WTC11 (cell line): ENCODE measurements at regions not wholly inside any gene's neighbourhood (a gene's known extent, or its start where the extent isn't known, plus 50 kb on each side); places are given as distances from the start of the nearest gene placed in this dataset.

Experiments used
- ATF6 ChIP-seq: sonication (generic); formaldehyde crosslinking; IDR thresholded peaks from 2 replicates; pipeline ENCODE4 v1.8.1; 2023; ENCODE audit warnings: mild to moderate bottlenecking, missing genetic modification reagents
- CTCF ChIP-seq: fragments of 200-600 bp; IDR thresholded peaks from 2 replicates; pipeline ENCODE4 v1.8.0; 2022; ENCODE audit warnings: antibody characterized with exemption
- ETV6 ChIP-seq: sonication (generic); formaldehyde crosslinking; IDR thresholded peaks from 2 replicates; pipeline ENCODE4 v1.8.1; 2022; ENCODE audit warnings: mild to moderate bottlenecking, missing genetic modification reagents

GRCh38 chr17:45651145-45651709, 132.9 kb upstream of the CRHR1 start:
- TF ChIP-seq ATF6 (CRISPR knock-in tag) (no peak), ETV6 (CRISPR knock-in tag) (no peak), CTCF (no peak)
